ENCODE measurements at regions not wholly inside any gene's neighbourhood (a gene's known extent, or its start where the extent isn't known, plus 50 kb on each side); places are given as distances from the start of the nearest gene placed in this dataset.

GRCh38 chr3:30107531-30107930 lies 498.9 kb upstream of the TGFBR2 start:
- TF ChIP-seq POLR2A (IDR thresholded peaks at IDR 0.05; ENCODE audit: low read length) (no peak), GATA1 (IDR thresholded peaks at IDR 0.05; ENCODE audit: low read depth, low read length) (no peak)
